GM12878 (cell line): ENCODE measurements at regions not wholly inside any gene's neighbourhood (a gene's known extent, or its start where the extent isn't known, plus 50 kb on each side); places are given as distances from the start of the nearest gene placed in this dataset.

Experiments
- ATAC-seq: fragments of 200-7000 bp; cut with Tn5 transposase; 3 replicates; pipeline ENCODE4 v1.9.1; 2020; ENCODE audit warnings: mild to moderate bottlenecking, moderate library complexity
- BruUV-seq: library from RNA; stranded (reverse); fragments of 400-500 nt; replicated peaks from 2 replicates; lab custom pipeline; 2021; lab: Mats Ljungman, UMichigan
- CTCF ChIA-PET: fragments of 300-600 bp; sonication (Branson Sonifier 250); formaldehyde crosslinking; extraction: SDS; loops from one replicate; lab custom pipeline; 2021; ENCODE audit warnings: inconsistent platforms; lab: Yijun Ruan, JAX
- POLR2A ChIA-PET: fragments of 350-600 bp; formaldehyde crosslinking; extraction: SDS; loops from one replicate; lab custom pipeline; 2021; ENCODE audit warnings: inconsistent platforms; lab: Charles Lee
- RAD21 ChIA-PET: fragments of 300-600 bp; sonication (Branson Sonifier 250); formaldehyde crosslinking; loops from one replicate; lab custom pipeline; 2023; ENCODE audit warnings: antibody characterized with exemption; ENCODE audit not compliant: unreplicated experiment; lab: Charles Lee
- SMC1A ChIA-PET: fragments of 300-600 bp; sonication (Branson Sonifier 250); formaldehyde crosslinking; loops from one replicate; lab custom pipeline; 2023; ENCODE audit not compliant: unreplicated experiment, uncharacterized antibody; lab: Charles Lee
- DNase-seq: peaks from one replicate; pipeline ENCODE4 v3.0.0-alpha.2; 2011; ENCODE audit warnings: low read depth, low spot score
- FAIRE-seq: peaks from 3 replicates; lab custom pipeline; 2011; peaks lifted over from hg19 to GRCh38; lab: Jason Lieb, UNC
- H2AFZ ChIP-seq: 2 replicates; pipeline ENCODE4 v1.6.0; 2011; ENCODE audit warnings: low read depth, low read length, control low read depth; ENCODE audit not compliant: control insufficient read depth
- H3K27ac ChIP-seq: 2 replicates; pipeline ENCODE4 v1.5.1; 2011; ENCODE audit warnings: control low read depth; ENCODE audit not compliant: control insufficient read depth, insufficient read depth
- H3K27me3 ChIP-seq, 2 experiments: replicated peaks in 1 of 2; 2 replicates each; pipeline versions ENCODE4 v1.6.0 to v1.6.1; 2011; ENCODE audit warnings: low read length in 1 of 2; ENCODE audit not compliant: control insufficient read depth in 2 of 2, insufficient read depth in 2 of 2
- H3K36me3 ChIP-seq, 2 experiments: 2 replicates each; pipeline ENCODE4 v1.5.1; 2011; ENCODE audit warnings: low read length in 1 of 2; ENCODE audit not compliant: control insufficient read depth in 2 of 2, insufficient read depth in 2 of 2
- H3K4me1 ChIP-seq: 2 replicates; pipeline ENCODE4 v1.6.1; 2011; ENCODE audit warnings: mild to moderate bottlenecking, low read length, moderate library complexity, mixed read lengths; ENCODE audit not compliant: control insufficient read depth, insufficient read depth
- H3K4me2 ChIP-seq: 2 replicates; pipeline ENCODE4 v1.6.0; 2011; ENCODE audit warnings: control low read depth; ENCODE audit not compliant: control insufficient read depth, insufficient read depth
- H3K4me3 ChIP-seq: fragments of 200-600 bp; sonication (generic); 2 replicates; pipeline ENCODE4 v1.5.1; 2016
- H3K79me2 ChIP-seq: 2 replicates; pipeline ENCODE4 v1.6.0; 2011; ENCODE audit warnings: low read length; ENCODE audit not compliant: control insufficient read depth, insufficient read depth
- H3K9ac ChIP-seq: 2 replicates; pipeline ENCODE4 v1.8.0; 2011; ENCODE audit warnings: low read length, control low read depth, mixed read lengths; ENCODE audit not compliant: control insufficient read depth, insufficient read depth
- H3K9me3 ChIP-seq: replicated peaks from 3 replicates; pipeline ENCODE4 v1.5.1; 2011; ENCODE audit warnings: mild to moderate bottlenecking, low read length; ENCODE audit not compliant: control insufficient read depth, insufficient read depth
- H4K20me1 ChIP-seq: 2 replicates; pipeline ENCODE4 v1.6.0; 2011; ENCODE audit not compliant: control insufficient read depth, insufficient read depth
- E2F8 ChIP-seq: fragments of 450-650 bp; IDR thresholded peaks from 2 replicates; pipeline ENCODE4 v1.6.1; 2018; ENCODE audit warnings: mild to moderate bottlenecking, low read depth, moderate library complexity; ENCODE audit not compliant: partially characterized antibody
- E4F1 ChIP-seq: fragments of 450-650 bp; IDR thresholded peaks from 2 replicates; pipeline ENCODE4 v1.6.1; 2018; ENCODE audit warnings: borderline replicate concordance, mild to moderate bottlenecking; ENCODE audit not compliant: partially characterized antibody
- ESRRA ChIP-seq: IDR thresholded peaks from 2 replicates; pipeline ENCODE4 v1.6.1; 2012; ENCODE audit warnings: mild to moderate bottlenecking, low read length, improper control_type of control experiment
- HDGF ChIP-seq: fragments of 450-650 bp; IDR thresholded peaks from 2 replicates; pipeline ENCODE4 v1.6.1; 2016; ENCODE audit warnings: antibody characterized with exemption
- IRF5 ChIP-seq: fragments of 450-650 bp; IDR thresholded peaks from 2 replicates; pipeline ENCODE4 v1.6.1; 2017; ENCODE audit warnings: borderline replicate concordance
- NR2F1 ChIP-seq: fragments of 450-650 bp; conservative IDR thresholded peaks from 2 replicates; pipeline ENCODE4 v1.6.1; 2017; ENCODE audit warnings: mild to moderate bottlenecking
- RAD21 ChIP-seq: IDR thresholded peaks from 2 replicates; pipeline ENCODE4 v1.6.1; 2011; ENCODE audit warnings: mild to moderate bottlenecking, low read depth, low read length, moderate library complexity; ENCODE audit not compliant: insufficient read depth
- SMAD1 ChIP-seq: fragments of 450-650 bp; IDR thresholded peaks from 2 replicates; pipeline ENCODE4 v1.6.1; 2018; ENCODE audit warnings: mild to moderate bottlenecking, low read depth; ENCODE audit not compliant: partially characterized antibody
- SP1 ChIP-seq: IDR thresholded peaks from one replicate; pipeline ENCODE4 v1.6.1; 2011; ENCODE audit warnings: low read depth, low read length
- SUPT20H ChIP-seq: IDR thresholded peaks from 2 replicates; pipeline ENCODE4 v1.6.1; 2011; ENCODE audit warnings: low read depth, mild to moderate bottlenecking, low read length, moderate library complexity, borderline replicate concordance; ENCODE audit not compliant: control insufficient read depth
- ZSCAN29 ChIP-seq: fragments of 450-650 bp; IDR thresholded peaks from 2 replicates; pipeline ENCODE4 v1.6.1; 2017; ENCODE audit warnings: mild to moderate bottlenecking, moderate library complexity
- ZZZ3 ChIP-seq: IDR thresholded peaks from 2 replicates; pipeline ENCODE4 v1.6.1; 2011; ENCODE audit warnings: low read depth; ENCODE audit not compliant: control insufficient read depth, insufficient read length
- WGBS: methylation state at CpG from one replicate; pipeline ENCODE4 v1.1.6; 2016; ENCODE audit warnings: low lambda C conversion rate; ENCODE audit not compliant: insufficient replicate concordance, insufficient coverage; ENCODE audit errors: missing lambda C conversion rate; 5-methylcytosine and 5-hydroxymethylcytosine counted together
- in situ Hi-C: fragments of 300-500 bp; cut with MboI; formaldehyde crosslinking; loops from 9 replicates; pipeline ENCODE4 v1.14.3; 2018; ENCODE audit warnings: mixed read lengths
- intact Hi-C: fragments of 100-400 bp; cut with micrococcal nuclease; formaldehyde crosslinking; loops from one replicate; pipeline ENCODE4 v1.14.2; 2022; ENCODE audit not compliant: unreplicated experiment

- in situ Hi-C loops (no loop called here), intact Hi-C loops (no loop called here)
- FAIRE-seq: no peak
- ATAC-seq: no peak
- ChIA-PET SMC1A (no interaction called here), CTCF (interaction anchor here (1.1 to 1.3 kb wide), 2 partner anchors 38 to 115 kb away, joined by 3 read pairs; no protein-coding TSS in a partner anchor), RAD21 (no interaction called here), POLR2A (no interaction called here)
- H3K4me1 ChIP-seq: no peaks in the 10 kb centered on the region
- peaks cover 0 to 1% of the 10 kb centered on the region in 2 experiments; a peak in 2 of 4 replicates for H3K27me3 ChIP-seq
- H3K79me2 ChIP-seq: no peaks in the 10 kb centered on the region
- H3K9ac ChIP-seq: no peak overlapping the region
- H3K9me3 ChIP-seq: no peaks in the 10 kb centered on the region
- no TSS peak for BruUV-seq
- H3K4me2 ChIP-seq: no peak overlapping the region
- H3K36me3 ChIP-seq: no peaks in the 10 kb centered on the region
- WGBS: 47% methylated on average over 5 of the region's 5 CpGs
- no peak overlapping the region for H3K27ac ChIP-seq
- no peak for DNase-seq
- no peak overlapping the region for H3K4me3 ChIP-seq
- H4K20me1 ChIP-seq: no peaks in the 10 kb centered on the region
- TF ChIP-seq SMAD1 (no peak), SUPT20H (no peak), IRF5 (no peak), SP1 (no peak), RAD21 (no peak), HDGF (no peak), E2F8 (no peak), NR2F1 (no peak), E4F1 (no peak), ZZZ3 (no peak), ESRRA (no peak), ZSCAN29 (no peak)
- H2AFZ ChIP-seq: no peak overlapping the region
Measured at GRCh38 chr14:54309615-54310014, 87.2 kb upstream of the CDKN3 start.
